NCI-H2029 treated with DMSO at 0.1 percent for 48 hours (cell line): ENCODE measurements at regions not wholly inside any gene's neighbourhood (a gene's known extent, or its start where the extent isn't known, plus 50 kb on each side); places are given as distances from the start of the nearest gene placed in this dataset.
"Not testable (repeated sequence)": the region's sequence is repeated elsewhere in the genome, so short reads cannot be mapped to it uniquely, and the experiment has no call there.

Experiments
- DNase-seq: peaks from one replicate; lab custom pipeline; 2025; lab: John Stamatoyannopoulos, UW

- DNase-seq = no peak
These were observed 364.8 kb upstream of the SORCS1 start for GRCh38 chr10:107529350-107529749.

DNA sequence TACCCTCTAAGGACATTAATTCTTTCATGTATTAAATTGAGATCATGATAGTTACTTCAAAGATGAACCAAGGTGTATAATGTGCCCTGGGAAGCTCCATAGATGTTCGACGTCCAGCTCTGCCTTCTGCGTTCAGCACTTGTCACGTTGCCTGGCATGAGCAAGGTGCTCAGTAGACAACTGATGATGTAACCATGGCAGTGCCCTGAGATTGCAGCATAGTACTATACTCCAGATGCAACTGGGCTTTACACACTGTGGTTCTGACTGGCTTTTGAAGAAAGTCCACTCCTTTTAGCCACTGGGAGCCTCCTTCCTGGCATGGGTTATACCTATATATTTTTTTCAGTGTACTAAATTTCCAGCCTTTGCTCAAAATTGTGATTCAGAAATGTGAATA, 355.8 kb upstream of the SORCS1 start:
- no peak for DNase-seq

DNA sequence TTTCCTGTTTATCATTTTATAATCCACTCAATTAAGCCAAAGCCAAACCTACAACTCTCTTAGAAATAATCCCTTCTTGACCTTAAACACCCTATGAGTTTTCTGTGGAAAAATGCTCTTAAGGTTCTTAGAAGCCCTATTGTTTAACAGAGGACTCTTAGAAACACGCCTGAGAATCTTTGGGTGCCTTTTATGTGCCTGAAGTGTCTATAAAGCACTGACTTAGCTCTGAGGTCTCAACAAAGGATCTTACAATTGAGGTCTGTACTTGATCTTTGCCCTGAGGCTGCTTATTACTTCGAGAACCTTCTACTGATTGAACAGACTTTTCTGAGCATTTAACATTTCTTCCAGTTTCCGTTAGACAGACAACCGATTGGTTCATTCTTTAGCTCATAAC, 353.3 kb upstream of the SORCS1 start:
- DNase-seq = no peak

- no peak for DNase-seq
These were observed 351.8 kb upstream of the SORCS1 start for GRCh38 chr10:107516349-107516748.

GRCh38 chr10:107504011-107504410, 339.5 kb upstream of the SORCS1 start:
- DNase-seq = not testable (repeated sequence)

DNA sequence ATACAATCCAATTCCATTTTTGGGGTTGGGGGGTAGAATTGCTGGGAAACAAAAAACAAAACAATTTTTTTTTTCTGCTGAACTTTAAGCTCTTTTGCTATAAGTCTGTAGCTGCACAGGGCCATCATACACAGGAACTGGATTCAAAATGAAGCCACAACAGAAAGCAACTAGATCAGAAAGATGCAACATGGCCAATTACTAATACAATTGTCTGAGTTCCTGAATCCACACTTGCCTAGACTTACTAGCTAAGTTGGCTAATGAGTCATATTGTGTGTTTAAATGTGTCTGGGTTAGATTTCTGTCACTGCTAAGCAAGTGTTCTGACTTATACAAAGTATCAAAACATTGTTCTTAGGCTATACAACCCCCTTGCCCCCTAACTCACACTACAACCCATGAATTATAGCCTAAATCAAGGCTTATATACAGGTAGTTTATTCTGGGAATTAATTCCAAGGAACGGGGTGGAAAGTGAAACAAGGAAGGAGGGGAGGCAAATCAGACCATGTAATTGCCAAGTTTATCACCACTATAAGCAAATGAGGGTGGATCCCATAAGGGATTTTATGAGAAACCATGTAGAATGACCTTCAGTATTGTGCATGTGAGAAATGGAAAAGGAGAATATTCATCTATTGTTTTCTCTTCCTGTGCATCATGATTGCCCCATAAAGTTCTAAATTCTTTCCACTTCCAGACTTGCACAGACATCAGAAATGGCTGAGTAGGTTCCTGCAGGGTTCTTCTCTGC, 337.9 kb upstream of the SORCS1 start:
- DNase-seq = no peak

DNA sequence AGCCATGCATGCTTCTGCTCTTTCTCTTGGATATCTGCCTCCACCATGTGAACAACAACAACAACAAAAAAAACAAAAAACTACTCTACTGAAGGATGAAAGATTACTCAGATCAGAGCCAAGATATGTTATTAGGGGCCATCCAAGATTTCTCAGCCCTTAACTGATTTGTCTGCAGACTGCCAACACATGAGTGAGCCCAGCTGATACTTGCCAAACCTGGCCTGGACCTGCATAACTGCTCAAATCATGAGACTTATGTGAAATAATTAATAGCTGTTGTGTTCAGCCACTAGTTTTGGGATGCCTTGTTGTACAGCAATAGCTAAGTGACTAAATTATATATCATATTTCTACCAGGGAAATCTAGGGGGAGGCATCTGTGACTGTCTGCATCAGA, 334.5 kb upstream of the SORCS1 start:
- no peak for DNase-seq

DNA sequence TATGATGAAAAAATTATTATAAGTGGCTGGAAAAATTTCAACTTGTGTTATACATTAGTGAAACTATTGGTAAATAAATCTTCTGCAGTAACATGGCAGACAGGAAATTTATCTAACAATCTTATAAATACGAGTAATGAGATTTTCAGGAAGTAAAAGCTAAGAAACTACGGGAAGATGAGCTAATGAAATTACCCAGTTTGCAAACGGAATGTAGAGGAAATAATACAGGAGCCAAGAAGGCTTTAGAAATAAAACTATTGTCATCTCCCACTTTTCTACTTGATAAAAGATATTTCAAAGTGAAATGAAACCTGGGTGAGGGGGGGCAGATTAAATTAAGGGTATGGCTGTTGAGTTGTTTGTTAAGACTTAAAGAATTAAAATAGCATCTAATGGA, 332.5 kb upstream of the SORCS1 start:
- no peak for DNase-seq

- DNase-seq = no peak
These were observed 332.1 kb upstream of the SORCS1 start for GRCh38 chr10:107496594-107496993.

- DNase-seq = no peak
These were observed 327.9 kb upstream of the SORCS1 start for GRCh38 chr10:107492389-107492788.

GRCh38 chr10:107490389-107490788, 325.9 kb upstream of the SORCS1 start:
- no peak for DNase-seq

DNA sequence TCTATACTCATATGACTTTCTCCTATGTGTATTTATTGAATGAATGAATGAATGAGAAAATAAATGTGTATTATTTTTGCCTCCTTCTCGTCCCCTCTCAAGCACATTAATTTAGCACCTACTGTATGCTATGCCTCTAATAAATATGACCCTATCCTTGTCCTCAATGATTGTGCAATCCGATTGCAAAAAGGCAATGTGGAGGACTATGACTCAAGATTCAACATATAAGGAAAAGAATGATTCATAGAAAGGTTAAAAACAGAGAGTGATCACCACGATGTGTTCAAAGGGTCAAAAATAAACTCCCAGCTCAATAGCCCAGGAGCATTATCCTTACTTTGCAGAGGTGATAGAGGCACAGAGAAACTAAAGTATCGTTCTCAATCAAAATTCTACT, 322.8 kb upstream of the SORCS1 start:
- no peak for DNase-seq

DNA sequence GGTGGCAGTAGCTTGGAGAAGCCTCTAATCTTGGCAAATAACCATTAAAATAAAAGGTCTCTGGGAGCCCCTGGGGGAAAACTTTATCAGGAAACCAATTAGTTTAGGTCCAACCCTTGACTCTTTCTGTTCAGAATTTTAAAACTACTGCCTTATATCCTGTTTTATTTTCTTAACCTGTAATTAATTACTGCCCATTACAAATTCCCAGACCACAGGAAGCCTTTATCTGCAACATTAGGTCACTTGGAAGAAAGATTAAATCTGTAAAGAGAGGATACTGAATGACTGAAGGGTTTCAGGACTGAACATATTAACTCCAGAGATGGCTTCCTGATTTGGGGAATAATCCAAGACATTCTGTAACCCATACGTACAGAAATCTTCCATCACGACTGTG, 320.5 kb upstream of the SORCS1 start:
- no peak for DNase-seq

- DNase-seq = no peak
These were observed 317.4 kb upstream of the SORCS1 start for GRCh38 chr10:107481881-107482280.

GRCh38 chr10:107481224-107481623, 316.7 kb upstream of the SORCS1 start:
- DNase-seq = no peak

- no peak for DNase-seq
These were observed 316.3 kb upstream of the SORCS1 start for GRCh38 chr10:107480781-107481180.

- no peak for DNase-seq
These were observed 312.8 kb upstream of the SORCS1 start for GRCh38 chr10:107477266-107477665.

GRCh38 chr10:107476408-107476807, 311.9 kb upstream of the SORCS1 start:
- no peak for DNase-seq

GRCh38 chr10:107474650-107475049, 310.1 kb upstream of the SORCS1 start:
- no peak for DNase-seq

DNA sequence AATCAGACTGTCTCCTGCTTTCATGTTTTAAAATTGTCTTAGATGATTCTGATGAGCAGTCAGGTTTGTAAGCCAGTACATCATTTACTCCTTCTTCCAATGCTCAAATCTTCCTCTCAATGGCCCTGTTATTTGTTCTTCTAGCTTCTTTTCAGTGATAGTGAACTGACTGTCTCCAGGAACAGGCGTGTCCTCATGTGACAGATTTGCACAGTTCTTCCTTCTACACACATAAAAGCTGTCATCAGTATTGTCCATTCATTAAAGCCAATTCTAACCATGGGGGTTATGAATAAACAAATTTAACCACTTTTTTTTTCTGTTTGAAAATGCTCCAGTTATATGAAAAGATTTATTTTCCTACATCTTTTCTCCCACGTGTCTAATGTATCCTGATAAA, 308.7 kb upstream of the SORCS1 start:
- DNase-seq = no peak

GRCh38 chr10:107471911-107472310, 307.4 kb upstream of the SORCS1 start:
- DNase-seq = no peak

DNA sequence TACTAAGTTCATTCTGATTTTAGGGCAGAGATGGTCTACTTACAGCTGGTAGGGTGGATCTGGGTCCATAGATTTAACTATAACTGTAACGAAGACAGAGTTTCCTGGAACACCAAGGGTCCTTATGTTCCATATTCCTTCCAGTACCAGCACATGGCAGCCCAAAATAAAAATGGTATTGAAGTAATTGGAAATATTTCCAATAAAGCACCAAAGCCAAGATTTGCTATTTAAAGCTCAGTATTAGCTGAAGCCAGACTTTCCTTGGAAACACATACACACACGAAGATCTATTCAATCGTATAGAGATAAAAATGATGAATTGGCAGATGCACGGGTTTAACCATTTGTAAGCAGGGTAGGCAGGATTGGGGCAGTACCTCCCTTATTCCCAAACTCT, 289.1 kb upstream of the SORCS1 start:
- no peak for DNase-seq

GRCh38 chr10:107451047-107451446, 286.5 kb upstream of the SORCS1 start:
- no peak for DNase-seq

DNA sequence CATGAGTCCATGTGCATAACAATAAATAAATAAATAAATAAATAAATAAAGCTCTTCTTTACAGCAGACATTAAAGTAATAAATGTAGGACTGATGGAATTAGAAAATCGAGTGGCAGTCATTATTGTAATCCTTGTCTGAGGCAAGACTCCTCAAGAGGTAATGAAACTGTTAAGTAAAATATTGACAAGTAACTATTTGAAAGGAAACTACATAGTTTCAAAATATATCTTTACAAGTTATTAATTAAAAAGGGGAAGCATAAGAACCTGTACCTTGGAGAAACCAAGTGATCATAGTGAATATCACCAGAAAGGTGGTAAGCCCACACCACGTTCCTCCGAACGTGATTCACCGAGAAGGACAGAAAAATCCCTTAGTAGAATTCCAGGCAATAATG, 285.6 kb upstream of the SORCS1 start:
- no peak for DNase-seq
